ENCODE measurements at regions not wholly inside any gene's neighbourhood (a gene's known extent, or its start where the extent isn't known, plus 50 kb on each side); places are given as distances from the start of the nearest gene placed in this dataset.
"Not testable (repeated sequence)": the region's sequence is repeated elsewhere in the genome, so short reads cannot be mapped to it uniquely, and the experiment has no call there.

GRCh38 chr10:124206616-124207015 lies 113.2 kb upstream of the CHST15 start:
- DNase-seq = no peak

DNA sequence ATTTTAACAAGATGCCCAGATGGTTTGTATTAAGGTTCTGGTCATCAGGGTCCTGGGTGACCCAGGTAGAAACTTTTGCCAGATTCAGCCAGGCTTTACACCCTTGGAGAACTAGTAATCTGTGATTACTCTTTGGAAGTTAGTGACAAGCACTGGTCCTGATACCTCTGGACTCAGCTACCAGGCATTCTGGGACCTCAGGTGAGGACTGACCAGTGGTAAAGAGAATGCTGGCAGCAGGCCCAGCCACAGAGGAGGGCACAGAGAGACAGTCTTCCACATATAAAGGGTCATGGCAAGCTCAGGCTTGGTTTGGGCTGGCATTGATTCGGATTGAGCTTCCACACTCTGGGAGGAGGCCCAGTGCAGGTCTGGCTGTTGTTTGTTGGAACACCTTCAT lies 112.0 kb upstream of the CHST15 start:
- DNase-seq = no peak

DNA sequence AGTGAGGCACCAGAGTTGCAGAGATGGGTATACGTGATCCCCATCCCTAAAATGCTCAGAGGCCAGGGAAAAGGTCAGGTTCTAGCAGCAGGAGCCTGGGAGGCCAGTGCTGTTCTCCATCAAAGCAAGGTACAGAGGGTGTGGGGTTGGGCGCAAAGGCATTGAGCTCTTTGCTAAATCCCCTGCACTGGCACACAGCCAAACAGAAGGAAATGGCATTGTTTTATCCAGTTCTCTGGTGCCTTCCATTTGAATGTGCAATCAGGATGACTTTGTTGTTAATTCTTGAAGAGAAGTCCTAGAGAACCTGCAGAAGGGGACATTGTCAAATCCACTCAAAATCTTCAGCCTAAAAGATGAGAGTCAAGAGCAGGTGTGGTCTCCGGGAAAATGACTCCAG lies 111.3 kb upstream of the CHST15 start:
- DNase-seq = no peak

GRCh38 chr10:124200011-124200410 lies 106.6 kb upstream of the CHST15 start:
- DNase-seq = no peak

- DNase-seq = no peak
Measured at GRCh38 chr10:124198871-124199270, 105.5 kb upstream of the CHST15 start.

GRCh38 chr10:124198125-124198501 lies 104.7 kb upstream of the CHST15 start:
- DNase-seq = no peak

DNA sequence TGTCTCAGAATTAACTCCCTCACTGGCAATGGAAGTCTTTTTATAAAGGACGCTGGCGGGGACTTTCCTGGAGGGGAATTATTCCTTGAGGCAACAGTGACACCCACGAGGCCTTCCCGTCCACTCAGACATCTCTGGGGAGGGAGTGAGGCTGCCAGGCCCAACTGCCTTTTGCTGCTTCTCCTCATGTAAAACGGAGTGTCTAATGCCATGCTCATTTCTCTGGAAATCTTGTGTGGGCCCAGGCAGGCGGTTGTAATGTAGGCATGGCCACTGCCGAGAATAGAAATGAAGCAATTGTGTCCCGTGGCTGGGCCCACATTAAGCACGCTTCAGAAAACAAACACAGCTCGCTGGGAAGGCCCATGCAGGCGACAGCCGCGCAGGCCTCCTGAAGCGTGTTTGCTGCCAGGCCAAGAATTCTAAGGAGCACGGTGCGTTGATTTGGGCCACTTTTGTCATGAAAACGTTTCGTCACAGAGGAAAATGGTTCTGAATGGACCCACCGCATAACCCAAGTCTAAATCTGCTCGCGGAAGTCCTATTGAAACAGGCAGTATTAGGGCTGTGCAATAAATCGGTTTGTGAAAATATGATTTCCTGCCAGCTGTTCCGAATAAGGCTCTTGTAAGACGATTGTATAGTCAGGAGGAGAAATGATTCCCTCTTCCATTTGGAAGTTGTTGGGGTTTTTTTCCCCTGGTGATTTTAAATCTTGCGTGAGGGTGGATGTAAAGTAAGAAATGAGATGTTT lies 104.2 kb upstream of the CHST15 start:
- DNase-seq = no peak

- DNase-seq = no peak
Measured at GRCh38 chr10:124196659-124197058, 103.3 kb upstream of the CHST15 start.

DNA sequence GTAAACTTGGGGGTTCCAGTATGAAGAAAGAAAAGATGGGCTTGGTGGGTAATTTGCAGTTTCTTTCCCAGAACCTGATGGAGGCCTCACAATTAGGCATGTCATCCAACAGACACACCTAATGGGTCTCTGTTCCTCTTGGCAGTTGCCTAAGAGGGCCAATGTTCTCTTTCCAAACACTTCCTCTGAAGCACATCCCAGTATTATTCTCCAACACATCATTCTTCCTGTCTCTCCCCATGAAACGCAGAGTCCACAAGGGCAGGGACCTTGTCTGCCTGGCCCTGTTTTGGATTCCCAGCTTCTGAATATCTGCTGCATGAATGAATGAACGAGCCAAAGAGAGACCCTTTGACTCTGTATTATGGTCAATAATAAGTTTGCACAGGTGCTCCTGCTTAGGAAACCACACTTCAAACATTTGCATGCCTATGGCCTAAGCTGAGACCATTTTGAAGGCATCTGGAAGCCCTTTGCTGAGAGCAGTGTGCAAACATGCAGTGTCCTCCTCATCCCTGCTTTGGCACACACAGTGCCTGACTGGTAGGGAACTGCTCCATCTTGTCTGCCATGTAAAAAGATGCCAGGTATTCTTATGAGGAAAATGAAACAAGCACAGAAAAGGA lies 100.9 kb upstream of the CHST15 start:
- no peak for DNase-seq

- no peak for DNase-seq
Measured at GRCh38 chr10:124193309-124193696, 99.9 kb upstream of the CHST15 start.

DNA sequence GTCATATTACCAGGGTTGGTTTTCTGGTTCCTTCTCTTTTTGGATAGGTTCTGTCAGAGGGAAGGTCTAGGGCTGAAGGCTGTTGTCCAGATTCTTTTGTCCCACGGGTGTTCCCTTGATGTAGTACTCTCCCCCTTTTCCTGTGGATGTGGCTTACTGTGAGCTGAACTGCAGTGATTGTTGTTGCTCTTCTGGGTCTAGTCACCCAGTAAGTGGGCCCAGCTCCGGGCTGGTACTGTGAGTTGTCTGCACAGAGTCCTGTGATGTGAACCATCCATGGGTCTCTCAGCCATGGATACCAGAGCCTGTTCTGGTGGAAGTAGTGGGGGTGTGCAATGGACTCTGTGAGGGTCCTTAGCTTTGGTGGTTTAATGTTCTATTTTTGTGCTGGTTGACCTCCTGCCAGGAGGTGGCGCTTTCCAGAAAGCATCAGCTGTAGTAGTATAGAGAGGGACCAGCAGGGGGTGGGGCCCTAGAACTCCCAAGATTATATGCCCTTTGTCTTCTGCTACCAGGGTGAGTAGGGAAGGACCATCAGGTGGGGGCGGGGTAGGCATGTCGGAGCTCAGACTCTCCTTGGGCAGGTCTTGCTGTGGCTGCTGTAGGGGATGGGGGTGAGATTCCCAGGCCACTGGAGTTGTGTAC lies 99.4 kb upstream of the CHST15 start:
- DNase-seq = not testable (repeated sequence)

DNA sequence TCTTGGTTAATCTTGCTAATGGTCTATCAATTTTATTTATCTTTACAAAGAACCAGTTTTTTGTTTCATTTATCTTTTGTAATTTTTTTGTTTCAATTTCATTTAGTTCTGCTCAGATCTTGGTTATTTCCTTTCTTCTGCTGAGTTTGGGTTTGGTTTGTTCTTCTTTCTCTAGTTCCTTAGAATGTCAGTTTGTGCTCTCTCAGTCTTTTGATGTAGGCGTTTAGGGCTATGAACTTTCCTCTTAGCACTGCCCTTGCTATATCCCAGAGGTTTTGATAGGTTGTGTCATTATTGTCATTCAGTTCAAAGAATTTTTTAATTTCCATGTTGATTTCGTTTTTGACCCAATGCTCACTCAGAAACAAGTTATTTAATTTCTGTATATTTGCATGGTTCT lies 97.1 kb upstream of the CHST15 start:
- not testable (repeated sequence) for DNase-seq

DNA sequence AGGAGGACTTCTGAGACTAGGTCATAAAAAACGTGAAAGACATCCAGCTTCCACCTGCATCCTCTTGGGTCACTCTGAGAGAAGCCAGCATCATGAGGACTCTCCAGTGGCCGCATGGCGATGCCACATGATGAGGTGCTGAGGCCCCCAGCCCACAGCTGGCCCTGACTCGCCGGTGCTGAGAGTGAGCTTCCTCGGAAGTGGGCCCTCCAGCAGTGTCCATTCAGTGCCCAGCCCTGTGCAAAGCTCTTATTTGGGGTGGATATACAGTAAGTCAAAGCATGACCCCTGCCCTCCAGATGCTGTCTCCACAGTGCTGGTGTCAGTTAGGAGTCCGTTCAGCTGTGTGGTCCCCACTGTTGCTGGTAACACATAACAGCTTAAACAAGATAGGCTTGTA lies 93.6 kb upstream of the CHST15 start:
- DNase-seq = no peak

DNA sequence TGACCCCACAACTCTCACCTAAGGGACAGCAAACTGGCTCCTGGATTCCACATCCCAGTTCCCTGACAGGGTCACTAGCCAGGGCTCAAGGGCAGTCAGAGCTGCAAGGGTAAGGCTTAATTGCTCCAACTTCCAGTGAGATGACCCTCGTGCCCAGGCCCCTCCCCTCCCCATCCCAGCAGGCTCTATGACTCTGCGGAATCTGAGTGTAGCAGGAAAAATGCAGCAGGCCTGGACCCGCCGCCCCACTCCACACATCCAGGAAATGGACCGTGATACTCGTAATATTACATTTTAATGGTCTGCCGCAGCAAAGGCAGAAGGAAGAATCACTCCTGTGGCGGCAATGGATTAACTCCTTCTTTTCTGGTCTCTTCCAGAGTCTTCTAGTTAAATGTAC lies 91.7 kb upstream of the CHST15 start:
- no peak for DNase-seq

GRCh38 chr10:124184208-124184830 lies 90.9 kb upstream of the CHST15 start:
- no peak for DNase-seq

- no peak for DNase-seq
Measured at GRCh38 chr10:124183617-124184016, 90.2 kb upstream of the CHST15 start.

GRCh38 chr10:124182088-124182541 lies 88.7 kb upstream of the CHST15 start:
- DNase-seq = no peak

DNA sequence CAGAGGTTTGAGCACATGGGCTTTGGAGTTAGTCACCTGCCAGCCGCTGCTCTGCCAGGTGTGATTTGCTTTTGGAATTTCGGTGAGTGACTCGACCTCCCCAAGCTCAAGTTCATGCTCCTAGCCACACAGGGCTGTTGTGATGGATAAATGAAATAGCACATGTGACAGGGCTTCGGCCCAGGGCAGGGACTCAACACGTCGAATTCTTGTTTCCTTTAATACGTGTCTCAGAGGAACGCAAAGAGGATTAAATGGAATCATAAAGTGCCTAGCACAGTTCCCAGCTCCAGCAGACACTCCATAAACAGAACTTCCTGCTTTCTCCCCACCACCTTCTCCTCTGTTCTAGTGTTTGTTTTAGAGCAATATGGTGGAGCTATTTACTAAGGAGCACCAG lies 88.3 kb upstream of the CHST15 start:
- no peak for DNase-seq

- DNase-seq = no peak
Measured at GRCh38 chr10:124180947-124181549, 87.7 kb upstream of the CHST15 start.

- DNase-seq = no peak
Measured at GRCh38 chr10:124180044-124180745, 86.8 kb upstream of the CHST15 start.

GRCh38 chr10:124179308-124180043 lies 86.1 kb upstream of the CHST15 start:
- no peak for DNase-seq

DNA sequence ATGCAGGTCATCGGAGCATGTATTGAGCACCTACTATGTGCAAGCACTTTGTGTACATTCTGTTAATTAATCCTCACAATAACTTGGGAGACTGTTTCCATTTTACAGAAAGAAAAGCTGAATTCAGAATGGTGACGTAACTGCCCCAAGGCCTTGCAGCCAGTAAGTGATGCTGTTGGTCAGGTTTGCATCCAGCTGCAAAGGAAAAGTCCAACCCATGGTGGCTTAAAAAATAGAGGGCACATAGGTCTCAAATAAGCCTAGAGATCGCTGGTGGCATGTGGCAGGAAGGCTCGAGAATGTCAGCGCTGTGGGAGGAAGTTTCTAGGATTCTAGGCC lies 83.8 kb upstream of the CHST15 start:
- DNase-seq = no peak
